IMR-90 (cell line): ENCODE measurements at regions not wholly inside any gene's neighbourhood (a gene's known extent, or its start where the extent isn't known, plus 50 kb on each side); places are given as distances from the start of the nearest gene placed in this dataset.
"Not testable (repeated sequence)": the region's sequence is repeated elsewhere in the genome, so short reads cannot be mapped to it uniquely, and the experiment has no call there.

Experiments used
- ATAC-seq: fragments of 200-7000 bp; cut with Tn5 transposase; 2 replicates; pipeline ENCODE4 v1.9.1; 2020; ENCODE audit warnings: low read depth, mild to moderate bottlenecking, moderate library complexity
- BruUV-seq: library from RNA; stranded (reverse); fragments of 400-500 nt; replicated peaks from 2 replicates; lab custom pipeline; 2021; lab: Mats Ljungman, UMichigan
- CTCF ChIA-PET: fragments of 300-600 bp; formaldehyde crosslinking; extraction: SDS; loops from one replicate; lab custom pipeline; 2021; ENCODE audit warnings: antibody characterized with exemption; lab: Yijun Ruan, JAX
- POLR2A ChIA-PET: fragments of 300-600 bp; sonication (Branson Sonifier 250); formaldehyde crosslinking; loops from one replicate; lab custom pipeline; 2022; ENCODE audit warnings: antibody characterized with exemption; ENCODE audit not compliant: unreplicated experiment; lab: Charles Lee
- DNase-seq: peaks from one replicate; pipeline ENCODE4 v3.0.0; 2013
- H2AFZ ChIP-seq: replicated peaks from 2 replicates; pipeline ENCODE3; 2013; ENCODE audit warnings: low read length, mild to moderate bottlenecking; ENCODE audit not compliant: poor library complexity
- H2AK5ac ChIP-seq: 2 replicates; pipeline ENCODE4 v1.6.1; 2013; ENCODE audit warnings: low read depth, low read length, inconsistent platforms
- H2AK9ac ChIP-seq: replicated peaks from 2 replicates; pipeline ENCODE3; 2013; ENCODE audit warnings: mild to moderate bottlenecking, low read depth, low read length, moderate library complexity; ENCODE audit not compliant: poor library complexity
- H2BK120ac ChIP-seq: 2 replicates; pipeline ENCODE4 v1.6.1; 2013; ENCODE audit warnings: low read depth, low read length, inconsistent platforms
- H2BK15ac ChIP-seq: 3 replicates; pipeline ENCODE4 v1.6.1; 2013; ENCODE audit warnings: low read depth, low read length, inconsistent platforms
- H2BK20ac ChIP-seq: 2 replicates; pipeline ENCODE4 v1.6.1; 2013; ENCODE audit warnings: low read depth, mild to moderate bottlenecking, inconsistent platforms, low read length, moderate library complexity
- H2BK5ac ChIP-seq: 2 replicates; pipeline ENCODE4 v1.6.1; 2013; ENCODE audit warnings: mild to moderate bottlenecking, low read depth, low read length, inconsistent platforms; ENCODE audit not compliant: poor library complexity, severe bottlenecking
- H3K14ac ChIP-seq: replicated peaks from 2 replicates; pipeline ENCODE4 v1.6.1; 2013; ENCODE audit warnings: low read depth, low read length, inconsistent platforms
- H3K18ac ChIP-seq: 2 replicates; pipeline ENCODE4 v1.6.1; 2013; ENCODE audit warnings: low read depth, low read length, control low read depth
- H3K23ac ChIP-seq: 2 replicates; pipeline ENCODE4 v1.6.1; 2013; ENCODE audit warnings: low read depth, low read length, inconsistent platforms
- H3K27ac ChIP-seq: 2 replicates; pipeline ENCODE4 v1.5.1; 2013; ENCODE audit warnings: mild to moderate bottlenecking, control low read depth, low read length; ENCODE audit not compliant: insufficient read depth
- H3K27me3 ChIP-seq: 2 replicates; pipeline ENCODE4 v1.6.1; 2013; ENCODE audit warnings: low read length; ENCODE audit not compliant: control insufficient read depth, insufficient read depth
- H3K36me3 ChIP-seq: 2 replicates; pipeline ENCODE4 v1.6.1; 2013; ENCODE audit warnings: low read length, mixed read lengths; ENCODE audit not compliant: control insufficient read depth, insufficient read depth
- H3K4ac ChIP-seq: 2 replicates; pipeline ENCODE4 v1.6.1; 2013; ENCODE audit warnings: low read depth, low read length, inconsistent platforms
- H3K4me1 ChIP-seq: 2 replicates; pipeline ENCODE4 v1.6.1; 2013; ENCODE audit warnings: low read length, mixed read lengths; ENCODE audit not compliant: control insufficient read depth, insufficient read depth
- H3K4me2 ChIP-seq: 2 replicates; pipeline ENCODE4 v1.6.1; 2013; ENCODE audit warnings: low read depth, mild to moderate bottlenecking, control low read depth, low read length, moderate library complexity
- H3K4me3 ChIP-seq: 2 replicates; pipeline ENCODE4 v1.5.1; 2013; ENCODE audit warnings: low read depth, mild to moderate bottlenecking, control low read depth, low read length, moderate library complexity; ENCODE audit not compliant: insufficient read depth
- H3K56ac ChIP-seq: 2 replicates; pipeline ENCODE4 v1.6.1; 2013; ENCODE audit warnings: low read length, inconsistent platforms; ENCODE audit not compliant: insufficient read depth; ENCODE audit errors: extremely low read depth
- H3K79me1 ChIP-seq, 2 experiments: 2 replicates each; pipeline ENCODE4 v1.6.1; 2013; ENCODE audit warnings: low read length in 2 of 2, inconsistent platforms in 1 of 2, low read depth in 1 of 2
- H3K9ac ChIP-seq: 2 replicates; pipeline ENCODE4 v1.6.1; 2013; ENCODE audit warnings: low read depth, low read length, control low read depth
- H3K9me1 ChIP-seq: 2 replicates; pipeline ENCODE4 v1.6.1; 2013; ENCODE audit warnings: low read length, inconsistent platforms; ENCODE audit not compliant: insufficient read depth
- H3K9me3 ChIP-seq: 2 replicates; pipeline ENCODE4 v1.6.1; 2013; ENCODE audit warnings: low read length; ENCODE audit not compliant: control insufficient read depth, insufficient read depth
- H4K20me1 ChIP-seq: 2 replicates; pipeline ENCODE4 v1.6.1; 2013; ENCODE audit warnings: low read length, inconsistent platforms; ENCODE audit not compliant: insufficient read depth
- H4K5ac ChIP-seq: 2 replicates; pipeline ENCODE4 v1.6.1; 2013; ENCODE audit warnings: mild to moderate bottlenecking, low read depth, low read length, control low read depth
- H4K8ac ChIP-seq, 2 experiments: 2 replicates each; pipeline ENCODE4 v1.6.1; 2013; ENCODE audit warnings: low read depth in 2 of 2, low read length in 2 of 2, control low read depth in 1 of 2, inconsistent platforms in 1 of 2
- H4K91ac ChIP-seq: 2 replicates; pipeline ENCODE4 v1.6.1; 2013; ENCODE audit warnings: low read depth, low read length, inconsistent platforms; ENCODE audit not compliant: insufficient read depth
- WGBS, 2 experiments: methylation state at CpG; one replicate each; pipeline versions ENCODE4 v1.1.5 to v1.1.7; 2013; ENCODE audit warnings: missing lambda C conversion rate in 2 of 2; ENCODE audit not compliant: insufficient read length in 1 of 2; ENCODE audit errors: extremely low coverage in 2 of 2; 5-methylcytosine and 5-hydroxymethylcytosine counted together
- dilution Hi-C: fragments of 300-500 bp; cut with HindIII; formaldehyde crosslinking; loops from one replicate; pipeline ENCODE4 v1.14.3; 2018; ENCODE audit warnings: low sequenced_read_pairs; ENCODE audit not compliant: unreplicated experiment
- in situ Hi-C: fragments of 300-500 bp; cut with MboI; formaldehyde crosslinking; loops from 3 replicates; pipeline ENCODE4 v1.14.3; 2019; ENCODE audit warnings: low sequenced_read_pairs, inconsistent platforms, mixed read lengths
- intact Hi-C: fragments of 100-400 bp; cut with micrococcal nuclease; formaldehyde crosslinking; loops from 2 replicates; pipeline ENCODE4 v1.10.0; 2022

DNA sequence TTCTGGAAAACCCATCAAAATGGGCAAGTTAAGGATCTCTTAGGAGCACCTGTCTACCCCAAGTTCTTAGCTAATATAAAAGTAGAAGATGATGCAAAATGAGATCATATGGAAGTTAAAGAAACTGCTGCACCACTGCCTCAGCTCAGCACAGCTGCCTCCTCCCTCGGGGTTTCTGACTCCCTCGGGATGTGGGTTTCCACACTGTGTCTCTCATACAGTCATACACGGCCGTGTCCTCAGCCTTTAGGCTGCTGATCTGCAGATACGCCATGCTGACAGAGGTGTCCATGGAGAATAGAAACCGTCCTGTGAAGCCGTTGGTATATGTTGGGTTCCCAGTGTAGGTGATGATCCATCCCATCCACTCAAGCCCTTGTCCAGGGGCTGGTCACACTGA lies 898.8 kb downstream of the TMEM121 start:
- H2BK15ac ChIP-seq, H3K36me3 ChIP-seq, H3K4me3 ChIP-seq, H2BK120ac ChIP-seq, H3K14ac ChIP-seq, H3K4ac ChIP-seq, H3K79me1 ChIP-seq, H3K27me3 ChIP-seq, in situ Hi-C loops, CTCF ChIA-PET, H4K91ac ChIP-seq, H2AFZ ChIP-seq, H4K8ac ChIP-seq, H4K20me1 ChIP-seq, H3K9ac ChIP-seq, H3K23ac ChIP-seq, H2AK9ac ChIP-seq, H3K27ac ChIP-seq, POLR2A ChIA-PET, DNase-seq, intact Hi-C loops, H4K5ac ChIP-seq, BruUV-seq, H3K9me3 ChIP-seq, H3K9me1 ChIP-seq, ATAC-seq, H2AK5ac ChIP-seq, H3K4me2 ChIP-seq, H3K56ac ChIP-seq, H2BK5ac ChIP-seq, H2BK20ac ChIP-seq, H3K4me1 ChIP-seq, H3K18ac ChIP-seq, dilution Hi-C loops: not testable (repeated sequence)
- WGBS, 2 experiments: no CpG with 5 or more reads among the region's 7 CpGs
